Neural cell (in vitro differentiated cells): ENCODE measurements at regions not wholly inside any gene's neighbourhood (a gene's known extent, or its start where the extent isn't known, plus 50 kb on each side); places are given as distances from the start of the nearest gene placed in this dataset.

Experiments
- H2AFZ ChIP-seq: fragments of 200-600, 300-800 bp; sonication (generic), shearing (Covaris generic); 2 replicates; pipeline ENCODE4 v1.6.0; 2014; ENCODE audit warnings: low read depth, mild to moderate bottlenecking, antibody characterized with exemption, low read length, moderate library complexity
- H3F3A ChIP-seq: fragments of 200-600 bp; shearing (Covaris generic); 2 replicates; pipeline ENCODE4 v1.6.1; 2016; ENCODE audit warnings: mild to moderate bottlenecking, moderate library complexity, mixed read lengths, antibody characterized with exemption, low read length; ENCODE audit not compliant: insufficient read depth, poor library complexity, severe bottlenecking
- H3K27ac ChIP-seq: fragments of 200-600, 300-800 bp; sonication (generic), shearing (Covaris generic); 2 replicates; pipeline ENCODE4 v1.5.1; 2014; ENCODE audit warnings: mild to moderate bottlenecking, low read length, moderate library complexity
- H3K27me3 ChIP-seq: fragments of 300-800, 200-600 bp; sonication (generic), shearing (Covaris generic); 2 replicates; pipeline ENCODE4 v1.6.0; 2014; ENCODE audit warnings: mild to moderate bottlenecking, low read depth, low read length, moderate library complexity; ENCODE audit not compliant: insufficient read depth
- H3K36me3 ChIP-seq: fragments of 300-800, 200-600 bp; sonication (generic), shearing (Covaris generic); 2 replicates; pipeline ENCODE4 v1.5.1; 2014; ENCODE audit warnings: mild to moderate bottlenecking, antibody characterized with exemption, low read length, moderate library complexity; ENCODE audit not compliant: insufficient read depth
- H3K4me2 ChIP-seq: fragments of 300-800, 200-600 bp; sonication (generic), shearing (Covaris generic); 2 replicates; pipeline ENCODE4 v1.6.0; 2014; ENCODE audit warnings: mild to moderate bottlenecking, low read length
- H3K4me3 ChIP-seq: fragments of 300-800, 200-600 bp; sonication (generic), shearing (Covaris generic); 2 replicates; pipeline ENCODE4 v1.5.1; 2014; ENCODE audit warnings: mild to moderate bottlenecking, low read length, moderate library complexity
- H3K79me2 ChIP-seq: fragments of 200-600 bp; shearing (Covaris generic); replicated peaks from 2 replicates; pipeline ENCODE4 v1.6.0; 2014; ENCODE audit warnings: mild to moderate bottlenecking, low read length, moderate library complexity; ENCODE audit not compliant: insufficient read depth
- H3K9ac ChIP-seq: fragments of 300-800, 200-600 bp; sonication (generic), shearing (Covaris generic); 2 replicates; pipeline ENCODE4 v1.6.1; 2016; ENCODE audit warnings: mild to moderate bottlenecking, low read length, mixed read lengths
- H3K9me2 ChIP-seq: fragments of 200-600 bp; shearing (Covaris generic); 2 replicates; pipeline ENCODE4 v1.6.1; 2016; ENCODE audit warnings: mild to moderate bottlenecking, low read length, mixed read lengths; ENCODE audit not compliant: insufficient read depth
- H3K9me3 ChIP-seq: fragments of 200-600, 300-800 bp; sonication (generic), shearing (Covaris generic); 2 replicates; pipeline ENCODE4 v1.6.1; 2016; ENCODE audit warnings: mild to moderate bottlenecking, mixed run types, low read length, moderate library complexity, mixed read lengths
- H4K20me1 ChIP-seq: fragments of 200-600 bp; shearing (Covaris generic); 2 replicates; pipeline ENCODE4 v1.6.1; 2016; ENCODE audit warnings: mild to moderate bottlenecking, mixed run types; ENCODE audit not compliant: insufficient read depth
- CTCF ChIP-seq: fragments of 450-650 bp; IDR thresholded peaks from 2 replicates; pipeline ENCODE4 v1.5.1; 2014; ENCODE audit warnings: antibody characterized with exemption, mild to moderate bottlenecking, moderate library complexity; ENCODE audit not compliant: poor library complexity, severe bottlenecking
- EP300 ChIP-seq: fragments of 450-650 bp; conservative IDR thresholded peaks from 2 replicates; pipeline ENCODE4 v1.6.1; 2014; ENCODE audit warnings: antibody characterized with exemption, mild to moderate bottlenecking, moderate library complexity; ENCODE audit not compliant: poor library complexity, severe bottlenecking
- EZH2 ChIP-seq: fragments of 200-600, 300-800 bp; shearing (Covaris generic), sonication (generic); IDR thresholded peaks from 2 replicates; pipeline ENCODE4 v1.6.1; 2014; ENCODE audit warnings: antibody characterized with exemption, low read length, borderline replicate concordance, mild to moderate bottlenecking; ENCODE audit not compliant: insufficient read depth, poor library complexity, severe bottlenecking
- MXI1 ChIP-seq: fragments of 450-650 bp; conservative IDR thresholded peaks from 2 replicates; pipeline ENCODE4 v1.6.1; 2014; ENCODE audit warnings: antibody characterized with exemption, mild to moderate bottlenecking; ENCODE audit not compliant: poor library complexity, severe bottlenecking
- POLR2AphosphoS5 ChIP-seq: IDR thresholded peaks from 2 replicates; pipeline ENCODE4 v1.6.1; 2012
- RAD21 ChIP-seq: fragments of 450-650 bp; conservative IDR thresholded peaks from 2 replicates; pipeline ENCODE4 v1.6.1; 2014; ENCODE audit warnings: antibody characterized with exemption, mild to moderate bottlenecking, moderate library complexity
- REST ChIP-seq: IDR thresholded peaks from 2 replicates; pipeline ENCODE4 v1.6.1; 2012; ENCODE audit warnings: borderline replicate concordance
- SMC3 ChIP-seq: fragments of 450-650 bp; conservative IDR thresholded peaks from 2 replicates; pipeline ENCODE4 v1.6.1; 2014; ENCODE audit warnings: antibody characterized with exemption, mild to moderate bottlenecking, moderate library complexity; ENCODE audit not compliant: poor library complexity
- TAF1 ChIP-seq: IDR thresholded peaks from 2 replicates; pipeline ENCODE4 v1.6.1; 2012; ENCODE audit warnings: low read depth

GRCh38 chr17:5763595-5764306 lies 179.4 kb upstream of the NLRP1 start:
- Histone ChIP-seq H3K36me3 (no peaks in the 10 kb centered on the region), H3K27ac (no peak overlapping the region), H3K9ac (no peak overlapping the region), H3K4me2 (no peak overlapping the region), H3K9me2 (no peaks in the 10 kb centered on the region), H3K4me3 (no peak overlapping the region), H4K20me1 (no peaks in the 10 kb centered on the region), H3K27me3 (no peaks in the 10 kb centered on the region), H3K79me2 (no peaks in the 10 kb centered on the region), H3K9me3 (no peaks in the 10 kb centered on the region), H2AFZ (no peak overlapping the region), H3F3A (no peaks in the 10 kb centered on the region)
- TF ChIP-seq CTCF (no peak), MXI1 (no peak), RAD21 (no peak), REST (no peak), EP300 (no peak), TAF1 (no peak), POLR2AphosphoS5 (no peak), SMC3 (no peak), EZH2 (no peak)

GRCh38 chr17:5769593-5770354 lies 185.5 kb upstream of the NLRP1 start:
- Histone ChIP-seq H3K27me3 (no peaks in the 10 kb centered on the region), H4K20me1 (no peaks in the 10 kb centered on the region), H3K79me2 (no peaks in the 10 kb centered on the region), H3K27ac (peak overlapping the region; percentile 37), H3F3A (no peaks in the 10 kb centered on the region), H3K36me3 (no peaks in the 10 kb centered on the region), H3K9me2 (no peaks in the 10 kb centered on the region), H3K9me3 (no peaks in the 10 kb centered on the region), H3K4me3 (no peak overlapping the region), H2AFZ (peak overlapping the region; percentile 46), H3K9ac (peak overlapping the region; percentile 27), H3K4me2 (no peak overlapping the region)
- TF ChIP-seq POLR2AphosphoS5 (no peak), CTCF (no peak)
